ENCODE measurements at regions not wholly inside any gene's neighbourhood (a gene's known extent, or its start where the extent isn't known, plus 50 kb on each side); places are given as distances from the start of the nearest gene placed in this dataset.

DNA sequence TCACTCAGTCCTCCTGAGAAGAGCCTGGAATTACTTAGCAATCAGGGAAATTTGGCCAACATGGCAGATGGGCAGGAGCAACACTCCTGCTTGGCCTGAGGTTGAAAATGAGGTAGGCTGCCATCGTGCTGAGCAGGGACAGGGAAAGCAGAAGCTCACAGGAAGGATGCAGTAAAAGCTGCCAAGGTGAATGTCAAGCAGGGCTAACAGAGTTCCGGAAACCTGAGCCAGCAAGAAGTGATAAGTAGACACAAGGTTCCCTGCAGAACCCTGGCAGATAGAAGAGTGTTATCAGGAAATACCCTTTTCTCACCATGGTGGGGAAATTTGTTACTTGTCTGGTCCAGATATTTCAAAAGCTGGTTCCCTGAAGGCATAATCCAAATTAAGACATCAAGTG, 454.3 kb upstream of the MEX3C start:
- DNase-seq (ENCODE audit: low read depth in 2 of 2) = no peak

DNA sequence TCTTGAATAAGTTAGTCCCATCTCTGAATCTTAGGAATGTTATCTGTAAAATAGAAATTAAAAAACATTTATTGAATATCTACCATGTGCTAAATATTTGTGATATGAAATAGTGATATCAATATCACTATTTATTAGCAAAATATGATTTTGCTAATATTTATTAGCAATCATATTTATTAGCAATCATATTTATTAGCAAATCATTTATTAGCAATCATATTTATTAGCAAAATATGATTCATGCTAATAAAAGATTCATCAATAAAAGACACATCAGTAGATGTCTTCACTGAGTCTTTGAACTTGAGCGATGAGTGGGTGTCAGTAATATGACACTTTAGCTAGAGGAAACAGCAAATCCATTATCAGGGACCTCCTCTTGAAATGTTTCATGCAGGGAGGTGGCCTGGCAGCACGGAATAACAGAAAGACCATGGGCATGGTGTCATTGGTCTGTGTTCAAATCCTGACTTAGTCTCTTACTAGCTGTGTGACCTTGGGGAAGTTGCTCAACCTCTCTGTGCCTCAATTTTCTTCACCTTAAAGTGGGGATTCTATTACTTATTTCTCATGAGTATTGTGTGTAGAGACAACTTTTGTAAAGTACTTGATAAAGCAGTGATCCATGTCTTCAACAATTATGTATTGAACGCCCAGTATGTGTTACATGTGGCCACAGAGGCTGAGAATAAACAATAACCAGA, 456.2 kb upstream of the MEX3C start:
- no peak for DNase-seq (ENCODE audit: low read depth in 2 of 2)

DNA sequence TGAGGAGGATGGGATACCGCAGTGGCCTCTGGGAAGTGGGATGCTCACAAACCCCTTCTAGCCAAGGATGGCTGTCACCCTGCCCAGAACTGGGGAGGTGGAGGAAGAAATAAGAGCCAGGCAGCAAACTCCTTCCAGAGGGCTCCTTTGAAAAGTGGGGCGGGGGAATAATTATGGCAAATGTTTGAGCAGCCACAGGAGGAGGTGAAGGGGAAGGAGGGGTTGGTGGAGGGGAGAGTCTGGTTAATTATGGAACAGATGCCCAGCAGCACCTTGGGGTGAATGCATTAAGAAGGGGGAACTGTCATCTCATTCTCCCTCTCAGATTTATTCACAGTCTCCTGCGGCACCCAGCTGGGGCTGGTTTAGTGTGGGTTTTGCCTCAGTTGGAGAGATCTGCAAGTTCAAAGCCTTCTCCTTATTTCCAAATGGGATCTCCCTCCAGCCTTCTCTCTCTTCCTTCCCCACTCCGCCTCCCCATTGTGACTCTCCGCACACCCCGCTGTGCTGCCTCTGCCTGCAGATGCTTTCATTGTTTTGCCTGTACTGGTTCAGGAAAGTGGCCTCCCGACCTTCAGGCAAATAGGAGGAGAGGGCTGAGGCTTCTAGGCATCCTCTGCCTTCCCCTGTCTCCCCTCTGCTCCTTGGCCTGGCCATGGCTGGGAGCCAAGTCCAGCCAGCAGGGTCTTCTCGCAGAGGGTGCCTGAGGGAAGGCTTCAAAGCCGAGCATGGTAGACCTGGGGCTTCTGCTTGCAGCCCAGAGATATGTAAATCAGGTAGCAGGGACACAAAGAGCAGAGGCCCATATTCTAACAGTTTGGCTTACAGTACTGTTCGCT, 457.2 kb upstream of the MEX3C start:
- no peak for DNase-seq (ENCODE audit: low read depth in 2 of 2)

DNA sequence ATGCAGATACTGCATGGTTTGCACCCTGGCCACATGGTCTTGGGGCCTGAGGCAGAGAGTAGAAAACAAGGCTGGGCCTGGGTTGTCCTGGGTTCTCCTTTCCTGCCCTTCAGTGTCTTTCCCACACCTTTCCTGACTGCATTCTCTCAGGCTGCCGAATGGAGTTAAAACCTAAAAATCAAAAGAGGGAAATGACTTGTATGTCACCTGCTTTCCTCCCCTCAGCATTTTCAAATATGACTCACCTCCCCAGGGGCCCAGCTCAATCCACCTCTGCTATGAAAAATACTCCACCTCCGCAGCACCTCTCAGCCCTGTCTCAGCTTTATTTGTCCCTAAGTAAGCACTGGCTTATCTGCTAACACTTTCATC, 457.8 kb upstream of the MEX3C start:
- DNase-seq (ENCODE audit: low read depth in 2 of 2) = no peak

- DNase-seq (ENCODE audit: low read depth in 2 of 2) = no peak
These were observed 458.8 kb upstream of the MEX3C start for GRCh38 chr18:51656249-51656648.

DNA sequence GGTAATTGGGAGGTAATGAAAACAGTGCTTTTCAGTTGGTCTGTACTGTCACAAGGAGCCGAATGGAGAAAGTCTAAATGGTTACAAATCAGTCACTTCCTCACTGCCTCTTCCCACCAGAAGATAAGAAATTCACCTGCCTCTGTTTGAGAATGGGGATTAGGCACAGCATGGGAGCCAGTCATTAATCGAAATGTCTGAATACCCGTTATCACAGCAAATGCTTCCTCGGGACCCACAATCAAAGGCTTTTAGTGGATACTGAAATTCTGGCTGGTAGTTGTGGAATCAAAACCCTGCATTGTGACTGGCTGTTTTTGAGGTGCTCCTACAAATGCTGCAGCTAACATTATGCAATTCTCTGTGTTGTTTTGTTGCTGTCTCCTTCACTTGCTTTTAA, 461.0 kb upstream of the MEX3C start:
- DNase-seq (ENCODE audit: low read depth in 2 of 2) = no peak

GRCh38 chr18:51659781-51660180, 462.3 kb upstream of the MEX3C start:
- DNase-seq (ENCODE audit: low read depth in 2 of 2) = no peak

DNA sequence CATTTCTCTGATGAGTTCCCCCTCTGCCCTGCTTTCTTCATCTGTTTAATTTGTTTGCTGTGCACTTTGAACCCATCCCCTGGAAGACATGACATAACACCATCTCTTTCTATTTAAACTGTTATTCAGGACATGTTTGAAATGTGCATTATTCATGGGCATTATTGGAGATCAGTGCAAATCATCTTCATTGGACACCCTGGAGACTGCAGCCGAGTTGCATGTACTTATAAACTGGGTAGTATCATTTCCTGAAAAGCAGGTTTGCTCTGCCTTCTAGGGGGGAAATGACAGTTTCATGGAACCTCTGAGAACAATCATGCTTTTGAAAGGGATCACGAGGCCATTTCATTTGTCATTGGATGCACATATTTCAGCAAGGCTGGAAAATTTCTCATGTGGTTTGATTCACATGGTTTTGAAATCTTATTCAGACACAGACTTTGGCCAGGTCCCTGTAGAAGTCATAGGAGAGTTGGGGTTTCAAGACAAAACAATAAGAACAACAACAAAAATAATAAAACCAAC, 462.8 kb upstream of the MEX3C start:
- no peak for DNase-seq (ENCODE audit: low read depth in 2 of 2)

GRCh38 chr18:51664236-51664635, 466.8 kb upstream of the MEX3C start:
- DNase-seq (ENCODE audit: low read depth in 2 of 2) = no peak

GRCh38 chr18:51666763-51667191, 469.3 kb upstream of the MEX3C start:
- no peak for DNase-seq (ENCODE audit: low read depth in 2 of 2)

DNA sequence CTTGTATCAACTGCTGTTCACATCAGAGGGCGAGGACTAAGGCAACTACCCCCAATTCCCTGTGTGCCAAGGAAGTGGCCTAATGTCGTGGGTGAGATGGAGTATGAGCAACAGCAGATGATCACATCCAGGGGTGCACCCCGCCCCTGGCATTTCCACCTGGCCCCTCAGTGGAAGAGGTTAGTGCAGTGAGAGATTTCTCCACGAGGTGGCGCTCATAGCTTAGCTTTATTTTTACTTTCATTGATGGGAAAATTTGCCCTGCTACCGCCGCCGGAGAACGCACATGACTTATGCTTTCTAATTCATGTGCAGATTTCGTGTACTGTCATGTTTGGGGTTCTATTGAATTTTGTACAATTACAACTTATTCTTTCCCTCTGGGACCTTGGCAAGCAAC, 470.6 kb upstream of the MEX3C start:
- peak; percentile 4 to 48 for DNase-seq (ENCODE audit: low read depth in 2 of 2)

GRCh38 chr18:51668607-51669006, 471.1 kb upstream of the MEX3C start:
- DNase-seq (ENCODE audit: low read depth in 2 of 2) = no peak

DNA sequence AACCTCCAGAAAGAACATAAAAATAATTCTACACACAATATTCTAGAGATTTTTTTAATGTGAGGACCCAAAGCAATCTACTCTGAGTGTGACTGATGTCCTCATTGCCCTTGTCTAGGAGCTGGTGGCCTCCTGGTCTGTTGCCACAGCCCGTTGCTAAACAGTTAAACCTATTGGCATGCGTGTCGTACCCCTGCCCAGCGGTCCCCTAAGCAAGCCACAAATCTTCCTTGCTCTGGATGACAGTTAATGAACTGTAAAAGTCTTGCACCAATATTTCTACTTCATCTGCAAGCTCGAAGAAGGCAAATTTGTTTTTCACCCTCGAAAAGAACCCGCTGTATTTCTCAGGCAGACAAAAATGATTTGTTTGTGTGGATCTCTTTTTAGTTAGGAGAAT, 489.1 kb upstream of the MEX3C start:
- DNase-seq (ENCODE audit: low read depth in 2 of 2) = no peak

GRCh38 chr18:51687845-51688585, 490.5 kb upstream of the MEX3C start:
- DNase-seq (ENCODE audit: low read depth in 2 of 2) = no peak

DNA sequence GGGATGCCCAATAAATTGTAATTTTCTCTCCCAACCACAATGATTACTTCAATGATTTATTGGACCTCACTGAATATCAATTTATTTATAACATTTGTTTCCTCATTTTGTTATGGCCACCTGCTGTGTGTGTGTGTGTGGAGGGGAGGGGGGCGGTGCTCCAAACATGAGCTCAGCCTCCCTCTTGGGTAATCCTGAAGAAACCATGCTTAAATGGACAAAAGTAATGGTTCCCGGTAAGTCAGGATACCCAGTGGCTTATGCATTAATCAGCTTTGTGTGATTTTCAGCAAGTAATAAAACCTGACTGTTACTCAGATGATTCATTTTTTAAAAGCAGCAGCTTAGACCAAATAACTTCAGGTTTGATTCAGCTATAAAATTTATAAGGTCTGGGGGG, 495.1 kb upstream of the MEX3C start:
- DNase-seq (ENCODE audit: low read depth in 2 of 2) = no peak

DNA sequence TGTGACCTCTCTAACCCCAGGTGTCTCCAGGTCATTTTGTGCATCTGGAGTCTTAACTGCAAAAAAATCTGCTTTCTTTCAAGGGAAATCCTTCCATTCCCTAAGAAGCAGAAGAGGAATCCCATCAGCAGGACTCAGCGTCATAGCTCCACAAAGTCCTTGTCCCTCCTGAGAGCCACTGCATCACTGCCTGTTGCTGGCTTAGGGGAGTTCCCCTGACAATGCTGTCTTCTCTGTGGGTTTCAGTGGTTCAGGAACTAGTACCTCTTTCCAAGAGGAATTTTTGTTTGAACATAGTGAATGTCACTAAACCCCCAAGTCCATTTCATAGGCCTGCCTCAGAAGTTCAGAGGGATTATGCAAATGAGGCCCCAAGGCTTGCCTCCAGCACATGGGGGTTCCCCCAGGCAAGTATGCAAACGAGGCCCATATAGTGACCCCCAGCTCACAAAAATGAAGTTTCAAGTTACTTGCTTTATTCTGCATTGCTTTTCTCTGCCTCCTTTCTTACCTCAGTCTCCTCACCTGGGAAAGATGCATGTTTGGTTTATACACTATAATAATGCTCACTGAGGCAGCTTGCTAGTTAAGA, 513.9 kb upstream of the MEX3C start:
- no peak for DNase-seq (ENCODE audit: low read depth in 2 of 2)

GRCh38 chr18:51712821-51713220, 515.3 kb upstream of the MEX3C start:
- no peak for DNase-seq (ENCODE audit: low read depth in 2 of 2)

- DNase-seq (ENCODE audit: low read depth in 2 of 2) = no peak
These were observed 518.8 kb upstream of the MEX3C start for GRCh38 chr18:51716277-51716676.

DNA sequence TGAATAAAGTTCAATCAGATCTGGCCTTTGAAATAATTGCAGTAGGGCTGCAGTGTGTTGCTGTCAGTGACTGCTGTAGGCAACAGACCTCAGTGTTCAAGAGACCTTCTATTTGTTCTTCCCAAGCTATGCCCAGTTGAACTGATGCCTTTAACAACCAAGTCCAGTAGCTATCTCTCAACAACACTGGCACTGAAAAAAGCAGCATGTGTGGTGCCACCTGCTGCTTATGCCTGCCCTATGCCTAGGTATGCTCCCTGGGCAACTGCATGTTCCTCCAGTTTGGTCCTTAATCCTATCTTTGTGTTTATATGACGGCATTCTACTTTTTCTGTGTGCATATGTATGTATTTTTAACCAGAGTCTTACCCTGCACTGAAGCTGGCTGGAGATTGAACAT, 523.9 kb upstream of the MEX3C start:
- DNase-seq (ENCODE audit: low read depth in 2 of 2) = no peak

DNA sequence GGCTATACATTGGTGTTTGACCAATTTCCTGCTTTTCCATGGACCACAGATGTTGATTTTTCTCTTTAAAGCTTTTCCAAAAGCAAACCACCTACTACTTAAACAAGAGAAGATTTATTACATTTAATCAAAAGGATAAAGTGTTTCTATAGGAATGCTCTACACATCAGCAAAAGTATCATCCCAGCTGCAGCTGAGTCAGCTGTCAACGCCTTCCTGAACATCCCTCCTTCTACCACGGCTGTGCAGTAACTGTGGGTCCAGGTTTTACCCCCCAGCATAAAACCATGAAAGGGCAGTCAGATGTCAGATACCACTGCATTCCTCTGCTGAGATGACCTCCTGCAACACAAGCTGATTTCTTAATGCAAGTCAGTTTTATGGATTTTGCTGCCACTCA, 524.5 kb upstream of the MEX3C start:
- DNase-seq (ENCODE audit: low read depth in 2 of 2) = no peak

- DNase-seq (ENCODE audit: low read depth in 2 of 2) = no peak
These were observed 527.6 kb upstream of the MEX3C start for GRCh38 chr18:51724790-51725721.

Measured in stimulated activated CD8-positive, alpha-beta memory T cell treated with anti-CD3 and anti-CD28 coated beads, Interleukin-2, amount 100 ng/mL, for 48 hours (primary cell).